Trophoblast cell (in vitro differentiated cells and primary cell): ENCODE measurements at regions not wholly inside any gene's neighbourhood (a gene's known extent, or its start where the extent isn't known, plus 50 kb on each side); places are given as distances from the start of the nearest gene placed in this dataset.

Experiments
- DNase-seq, 2 donors: peaks; one replicate each; pipeline ENCODE4 v3.0.0-alpha.2; 2016
- H2AFZ ChIP-seq: 2 replicates; pipeline ENCODE4 v1.6.1; 2013; ENCODE audit warnings: low read length, moderate library complexity, mild to moderate bottlenecking; ENCODE audit not compliant: insufficient read depth, poor library complexity
- H2AK5ac ChIP-seq: 2 replicates; pipeline ENCODE4 v1.6.1; 2013; ENCODE audit warnings: mild to moderate bottlenecking, low read length
- H2BK120ac ChIP-seq: 2 replicates; pipeline ENCODE4 v1.6.1; 2013; ENCODE audit warnings: low read length, mild to moderate bottlenecking, moderate library complexity; ENCODE audit not compliant: insufficient read depth, poor library complexity
- H2BK12ac ChIP-seq: 2 replicates; pipeline ENCODE4 v1.6.1; 2013; ENCODE audit warnings: mild to moderate bottlenecking, low read length, moderate library complexity
- H2BK5ac ChIP-seq: 2 replicates; pipeline ENCODE4 v1.6.1; 2013; ENCODE audit warnings: low read length, low read depth, moderate library complexity, mild to moderate bottlenecking; ENCODE audit not compliant: poor library complexity
- H3K14ac ChIP-seq: 2 replicates; pipeline ENCODE4 v1.6.1; 2013; ENCODE audit warnings: mild to moderate bottlenecking, low read length
- H3K18ac ChIP-seq: 2 replicates; pipeline ENCODE4 v1.6.1; 2013; ENCODE audit warnings: mild to moderate bottlenecking, low read length
- H3K23ac ChIP-seq: 2 replicates; pipeline ENCODE4 v1.6.1; 2013; ENCODE audit warnings: low read length
- H3K27ac ChIP-seq: 2 replicates; pipeline ENCODE4 v1.5.1; 2013; ENCODE audit warnings: low read depth, mild to moderate bottlenecking, inconsistent platforms, low read length, moderate library complexity
- H3K27me3 ChIP-seq: 2 replicates; pipeline ENCODE4 v1.6.1; 2013; ENCODE audit warnings: inconsistent platforms, mild to moderate bottlenecking, low read length, moderate library complexity; ENCODE audit not compliant: insufficient read depth
- H3K36me3 ChIP-seq, 2 experiments: 1 replicate in 1 of 2; 2 replicates in 1 of 2; pipeline ENCODE4 v1.6.1; 2013; ENCODE audit warnings: low read length in 2 of 2, mild to moderate bottlenecking in 2 of 2, moderate library complexity in 1 of 2; ENCODE audit not compliant: insufficient read depth in 2 of 2, control insufficient read depth in 1 of 2
- H3K4ac ChIP-seq: 2 replicates; pipeline ENCODE4 v1.6.1; 2013; ENCODE audit warnings: low read depth, mild to moderate bottlenecking, low read length, moderate library complexity
- H3K4me1 ChIP-seq, 2 experiments: 1 replicate in 1 of 2; 2 replicates in 1 of 2; pipeline ENCODE4 v1.6.1; 2013; ENCODE audit warnings: low read length in 2 of 2, mild to moderate bottlenecking in 2 of 2, moderate library complexity in 1 of 2; ENCODE audit not compliant: insufficient read depth in 2 of 2, control insufficient read depth in 1 of 2
- H3K4me2 ChIP-seq: 2 replicates; pipeline ENCODE4 v1.6.1; 2013; ENCODE audit warnings: inconsistent platforms, mild to moderate bottlenecking, low read length, moderate library complexity
- H3K4me3 ChIP-seq: 2 replicates; pipeline ENCODE4 v1.5.1; 2013; ENCODE audit warnings: mild to moderate bottlenecking, low read depth, low read length, inconsistent platforms
- H3K79me1 ChIP-seq: one replicate; pipeline ENCODE4 v1.6.1; 2013; ENCODE audit warnings: low read length
- H3K79me2 ChIP-seq: 2 replicates; pipeline ENCODE4 v1.6.1; 2013; ENCODE audit warnings: low read length, mild to moderate bottlenecking; ENCODE audit not compliant: control insufficient read depth, insufficient read depth, poor library complexity
- H3K9ac ChIP-seq: 2 replicates; pipeline ENCODE4 v1.6.1; 2013; ENCODE audit warnings: mild to moderate bottlenecking, low read length
- H3K9me3 ChIP-seq: 2 replicates; pipeline ENCODE4 v1.6.1; 2013; ENCODE audit warnings: low read depth, mild to moderate bottlenecking, control low read depth, inconsistent platforms, low read length; ENCODE audit not compliant: insufficient read depth
- H4K12ac ChIP-seq: 2 replicates; pipeline ENCODE4 v1.6.1; 2013; ENCODE audit warnings: low read depth, mild to moderate bottlenecking, low read length, moderate library complexity
- H4K8ac ChIP-seq: 2 replicates; pipeline ENCODE4 v1.6.1; 2013; ENCODE audit warnings: low read depth, mild to moderate bottlenecking, low read length, moderate library complexity
- H4K91ac ChIP-seq: one replicate; pipeline ENCODE4 v1.6.1; 2013; ENCODE audit warnings: low read depth, mild to moderate bottlenecking, low read length, moderate library complexity
- WGBS: extraction: QIAGEN DNeasy Blood & Tissue Kit; methylation state at CpG from one replicate; pipeline ENCODE4 v1.1.7; 2013; ENCODE audit warnings: missing lambda C conversion rate; ENCODE audit not compliant: insufficient read length, insufficient coverage; ENCODE audit errors: extremely low coverage; 5-methylcytosine and 5-hydroxymethylcytosine counted together

- peaks cover 2% of the 10 kb centered on the region for H3K9me3 ChIP-seq
- no peaks in the 10 kb centered on the region for H3K79me2 ChIP-seq
- no peak overlapping the region for H3K14ac ChIP-seq
- no peak overlapping the region for H3K27ac ChIP-seq
- H3K9ac ChIP-seq: no peak overlapping the region
- no peaks in the 10 kb centered on the region for H3K4me1 ChIP-seq
- H2AFZ ChIP-seq: no peak overlapping the region
- H4K12ac ChIP-seq: no peak overlapping the region
- no peaks in the 10 kb centered on the region for H3K36me3 ChIP-seq
- H3K18ac ChIP-seq: no peak overlapping the region
- H2BK5ac ChIP-seq: no peak overlapping the region
- no peak overlapping the region for H3K4me2 ChIP-seq
- H3K27me3 ChIP-seq: no peaks in the 10 kb centered on the region
- peak; percentile 49 to 78 for DNase-seq
- no CpG with 5 or more reads among the region's 4 CpGs for WGBS
- no peaks in the 10 kb centered on the region for H3K79me1 ChIP-seq
- no peak overlapping the region for H3K23ac ChIP-seq
- H3K4ac ChIP-seq: no peak overlapping the region
- no peak overlapping the region for H2BK12ac ChIP-seq
- H3K4me3 ChIP-seq: no peak overlapping the region
- H4K91ac ChIP-seq: no peak overlapping the region
- no peak overlapping the region for H2AK5ac ChIP-seq
- no peak overlapping the region for H4K8ac ChIP-seq
- no peak overlapping the region for H2BK120ac ChIP-seq
Observed at GRCh38 chr10:123331438-123331837, 177.2 kb downstream of the BUB3 start.

- no peaks in the 10 kb centered on the region for H3K79me2 ChIP-seq
- H4K12ac ChIP-seq: no peak overlapping the region
Observed at GRCh38 chr10:123346581-123346980, 192.4 kb downstream of the BUB3 start.

GRCh38 chr10:123348691-123349572, 194.7 kb downstream of the BUB3 start:
- H3K27ac ChIP-seq: no peak overlapping the region
- H2AFZ ChIP-seq: no peak overlapping the region
- H3K36me3 ChIP-seq: no peaks in the 10 kb centered on the region
- no peak overlapping the region for H4K8ac ChIP-seq
- H3K79me1 ChIP-seq: no peaks in the 10 kb centered on the region
- H4K91ac ChIP-seq: no peak overlapping the region
- no peaks in the 10 kb centered on the region for H3K4me1 ChIP-seq
- H3K27me3 ChIP-seq: no peaks in the 10 kb centered on the region
- H4K12ac ChIP-seq: no peak overlapping the region
- no CpG with 5 or more reads among the region's 19 CpGs for whole genome bisulfite sequencing
- H2AK5ac ChIP-seq: no peak overlapping the region
- no peak overlapping the region for H2BK5ac ChIP-seq
- no peak overlapping the region for H3K23ac ChIP-seq
- no peak overlapping the region for H2BK12ac ChIP-seq
- no peak overlapping the region for H3K18ac ChIP-seq
- no peak for DNase-seq
- no peak overlapping the region for H3K14ac ChIP-seq
- H3K4me2 ChIP-seq: no peak overlapping the region
- no peak overlapping the region for H3K9ac ChIP-seq
- no peak overlapping the region for H3K4ac ChIP-seq
- peaks cover 3% of the 10 kb centered on the region for H3K9me3 ChIP-seq
- no peak overlapping the region for H3K4me3 ChIP-seq
- H2BK120ac ChIP-seq: no peak overlapping the region
- no peaks in the 10 kb centered on the region for H3K79me2 ChIP-seq

More at GRCh38 chr10:123346581-123346980, 192.4 kb downstream of the BUB3 start:
- Histone ChIP-seq H3K9me3 (peaks cover 3% of the 10 kb centered on the region), H2AFZ (no peak overlapping the region), H2BK12ac (no peak overlapping the region), H3K27ac (no peak overlapping the region), H4K91ac (no peak overlapping the region), H3K4ac (no peak overlapping the region), H3K36me3 (no peaks in the 10 kb centered on the region), H3K79me1 (no peaks in the 10 kb centered on the region), H2AK5ac (no peak overlapping the region), H3K27me3 (no peaks in the 10 kb centered on the region), H3K4me3 (no peak overlapping the region), H3K18ac (no peak overlapping the region), H3K14ac (no peak overlapping the region), H4K8ac (no peak overlapping the region), H3K4me1 (no peaks in the 10 kb centered on the region), H2BK120ac (no peak overlapping the region), H3K23ac (no peak overlapping the region), H3K4me2 (no peak overlapping the region), H3K9ac (no peak overlapping the region), H2BK5ac (no peak overlapping the region)
- no peak for DNase-seq
- no CpG with 5 or more reads among the region's 1 CpG for WGBS

- H3K23ac ChIP-seq: no peak overlapping the region
- no peak overlapping the region for H3K9ac ChIP-seq
- H3K79me2 ChIP-seq: no peaks in the 10 kb centered on the region
- no peak overlapping the region for H3K14ac ChIP-seq
- no peak overlapping the region for H4K91ac ChIP-seq
- H3K4ac ChIP-seq: no peak overlapping the region
- no peak overlapping the region for H3K18ac ChIP-seq
- no peak overlapping the region for H2AK5ac ChIP-seq
- H2BK5ac ChIP-seq: no peak overlapping the region
- no peaks in the 10 kb centered on the region for H3K79me1 ChIP-seq
- H3K27me3 ChIP-seq: no peaks in the 10 kb centered on the region
- H3K27ac ChIP-seq: no peak overlapping the region
- H2AFZ ChIP-seq: no peak overlapping the region
- H3K9me3 ChIP-seq: peaks cover 3% of the 10 kb centered on the region
- WGBS: no CpG with 5 or more reads among the region's 17 CpGs
- no peak overlapping the region for H3K4me3 ChIP-seq
- no peak overlapping the region for H4K12ac ChIP-seq
- H3K4me2 ChIP-seq: no peak overlapping the region
- no peak overlapping the region for H4K8ac ChIP-seq
- H3K36me3 ChIP-seq: no peaks in the 10 kb centered on the region
- no peak for DNase-seq
- H2BK120ac ChIP-seq: no peak overlapping the region
- H2BK12ac ChIP-seq: no peak overlapping the region
- H3K4me1 ChIP-seq: no peaks in the 10 kb centered on the region
Observed at GRCh38 chr10:123351715-123352114, 197.5 kb downstream of the BUB3 start.
